Activated naive CD4-positive, alpha-beta T cell treated with anti-CD3 and anti-CD28 coated beads, Interleukin-2, amount 10 ng/mL, durations not matched to agents 7 days and 5 days (primary cell): ENCODE measurements at regions not wholly inside any gene's neighbourhood (a gene's known extent, or its start where the extent isn't known, plus 50 kb on each side); places are given as distances from the start of the nearest gene placed in this dataset.
"Not testable (repeated sequence)": the region's sequence is repeated elsewhere in the genome, so short reads cannot be mapped to it uniquely, and the experiment has no call there.

ENCODE experiments used
- CTCF ChIA-PET: fragments of 350-600 bp; sonication (Branson Sonifier 250); formaldehyde crosslinking; loops from one replicate; lab custom pipeline; 2021; ENCODE audit warnings: antibody characterized with exemption; lab: Charles Lee
- DNase-seq: peaks from one replicate; pipeline ENCODE4 v3.0.0-alpha.2; 2020
- H3K27ac Mint-ChIP-seq: one replicate; pipeline ENCODE4 v1.8.0; 2021; ENCODE audit warnings: mild to moderate bottlenecking, moderate library complexity, mixed read lengths
- H3K27me3 Mint-ChIP-seq: one replicate; pipeline ENCODE4 v1.8.0; 2021; ENCODE audit warnings: mild to moderate bottlenecking, mixed read lengths
- H3K36me3 Mint-ChIP-seq: one replicate; pipeline ENCODE4 v1.8.0; 2021; ENCODE audit warnings: mixed read lengths
- H3K4me1 Mint-ChIP-seq: one replicate; pipeline ENCODE4 v1.8.0; 2021; ENCODE audit warnings: mixed read lengths
- H3K4me3 Mint-ChIP-seq: one replicate; pipeline ENCODE4 v1.8.0; 2021; ENCODE audit warnings: mild to moderate bottlenecking, moderate library complexity, mixed read lengths
- H3K9me3 Mint-ChIP-seq: one replicate; pipeline ENCODE4 v1.8.0; 2021; ENCODE audit warnings: mixed read lengths

GRCh38 chr4:1567808-1568581, 116.1 kb downstream of the FAM53A start:
- Mint-ChIP-seq H3K36me3 (no peaks in the 10 kb centered on the region), H3K27ac (no peak overlapping the region), H3K4me1 (peaks cover 3% of the 10 kb centered on the region), H3K4me3 (no peak overlapping the region), H3K9me3 (peaks cover 2% of the 10 kb centered on the region), H3K27me3 (peaks cover 13% of the 10 kb centered on the region)
- CTCF ChIA-PET: no interaction called here
- no peak for DNase-seq

- no peak for DNase-seq
- Mint-ChIP-seq H3K36me3 (no peaks in the 10 kb centered on the region), H3K4me3 (no peak overlapping the region), H3K4me1 (peaks cover 3% of the 10 kb centered on the region), H3K27me3 (peaks cover 13% of the 10 kb centered on the region), H3K9me3 (peaks cover 2% of the 10 kb centered on the region), H3K27ac (no peak overlapping the region)
- CTCF ChIA-PET: no interaction called here
Observed at GRCh38 chr4:1567519-1567807, 116.7 kb downstream of the FAM53A start.

- Mint-ChIP-seq H3K4me1 (peaks cover 3% of the 10 kb centered on the region), H3K36me3 (no peaks in the 10 kb centered on the region), H3K27me3 (peaks cover 13% of the 10 kb centered on the region), H3K4me3 (no peak overlapping the region), H3K9me3 (peaks cover 2% of the 10 kb centered on the region), H3K27ac (no peak overlapping the region)
- DNase-seq: peak; percentile 17
- CTCF ChIA-PET: no interaction called here
Observed at GRCh38 chr4:1566838-1567518, 117.1 kb downstream of the FAM53A start.

- H3K27me3 Mint-ChIP-seq: peaks cover 13% of the 10 kb centered on the region
- H3K4me1 Mint-ChIP-seq, H3K9me3 Mint-ChIP-seq, CTCF ChIA-PET, H3K4me3 Mint-ChIP-seq, H3K27ac Mint-ChIP-seq, H3K36me3 Mint-ChIP-seq: not testable (repeated sequence)
- peak; percentile 21 for DNase-seq
Observed at GRCh38 chr4:1566301-1566837, 117.7 kb downstream of the FAM53A start.

GRCh38 chr4:1565598-1566295, 118.4 kb downstream of the FAM53A start:
- CTCF ChIA-PET: no interaction called here
- no peak for DNase-seq
- Mint-ChIP-seq H3K9me3 (peaks cover 2% of the 10 kb centered on the region), H3K27ac (no peak overlapping the region), H3K4me3 (no peak overlapping the region), H3K36me3 (no peaks in the 10 kb centered on the region), H3K27me3 (peaks cover 13% of the 10 kb centered on the region), H3K4me1 (peaks cover 3% of the 10 kb centered on the region)

GRCh38 chr4:1564535-1565375, 119.4 kb downstream of the FAM53A start:
- CTCF ChIA-PET: no interaction called here
- Mint-ChIP-seq H3K27ac (no peak overlapping the region), H3K4me3 (no peak overlapping the region), H3K9me3 (peaks cover 2% of the 10 kb centered on the region), H3K27me3 (peaks cover 15% of the 10 kb centered on the region), H3K4me1 (peaks cover 3% of the 10 kb centered on the region), H3K36me3 (no peaks in the 10 kb centered on the region)
- DNase-seq: no peak

GRCh38 chr4:1563768-1564485, 120.2 kb downstream of the FAM53A start:
- peaks cover 2% of the 10 kb centered on the region for H3K9me3 Mint-ChIP-seq
- no peak overlapping the region for H3K4me3 Mint-ChIP-seq
- H3K4me1 Mint-ChIP-seq: peaks cover 3% of the 10 kb centered on the region
- no peak for DNase-seq
- H3K27me3 Mint-ChIP-seq: peaks cover 13% of the 10 kb centered on the region
- CTCF ChIA-PET: no interaction called here
- no peaks in the 10 kb centered on the region for H3K36me3 Mint-ChIP-seq
- no peak overlapping the region for H3K27ac Mint-ChIP-seq

- Mint-ChIP-seq H3K9me3 (peaks cover 2% of the 10 kb centered on the region), H3K27me3 (peaks cover 13% of the 10 kb centered on the region), H3K36me3 (no peaks in the 10 kb centered on the region), H3K27ac (no peak overlapping the region), H3K4me3 (no peak overlapping the region), H3K4me1 (peaks cover 3% of the 10 kb centered on the region)
- CTCF ChIA-PET: interaction anchor here (2.3 kb wide), 1 partner anchor 14 kb away, joined by 8 read pairs; no protein-coding TSS in a partner anchor
- DNase-seq: no peak
Observed at GRCh38 chr4:1563241-1563640, 120.9 kb downstream of the FAM53A start.

GRCh38 chr4:1562771-1563170, 121.3 kb downstream of the FAM53A start:
- H3K4me3 Mint-ChIP-seq: no peak overlapping the region
- DNase-seq: no peak
- peaks cover 3% of the 10 kb centered on the region for H3K4me1 Mint-ChIP-seq
- peaks cover 17% of the 10 kb centered on the region for H3K27me3 Mint-ChIP-seq
- peaks cover 2% of the 10 kb centered on the region for H3K9me3 Mint-ChIP-seq
- H3K36me3 Mint-ChIP-seq: no peaks in the 10 kb centered on the region
- H3K27ac Mint-ChIP-seq: no peak overlapping the region
- CTCF ChIA-PET: interaction anchor here (2.3 kb wide), 1 partner anchor 13 kb away, joined by 8 read pairs; no protein-coding TSS in a partner anchor

- CTCF ChIA-PET: interaction anchor here (2.3 kb wide), 1 partner anchor 13 kb away, joined by 8 read pairs; no protein-coding TSS in a partner anchor
- Mint-ChIP-seq H3K9me3 (peaks cover 2% of the 10 kb centered on the region), H3K4me3 (no peak overlapping the region), H3K4me1 (peaks cover 3% of the 10 kb centered on the region), H3K27me3 (peaks cover 18% of the 10 kb centered on the region), H3K27ac (no peak overlapping the region), H3K36me3 (no peaks in the 10 kb centered on the region)
- DNase-seq: no peak
Observed at GRCh38 chr4:1562371-1562770, 121.7 kb downstream of the FAM53A start.

- CTCF ChIA-PET: interaction anchor here (2.3 kb wide), 1 partner anchor 12 kb away, joined by 8 read pairs; no protein-coding TSS in a partner anchor
- Mint-ChIP-seq H3K4me3 (no peak overlapping the region), H3K36me3 (no peaks in the 10 kb centered on the region), H3K27me3 (peaks cover 22% of the 10 kb centered on the region), H3K9me3 (peaks cover 2% of the 10 kb centered on the region), H3K4me1 (peaks cover 3% of the 10 kb centered on the region), H3K27ac (no peak overlapping the region)
- no peak for DNase-seq
Observed at GRCh38 chr4:1561286-1561990, 122.7 kb downstream of the FAM53A start.

GRCh38 chr4:1559896-1560650, 124.0 kb downstream of the FAM53A start:
- H3K4me1 Mint-ChIP-seq: no peaks in the 10 kb centered on the region
- H3K36me3 Mint-ChIP-seq: no peaks in the 10 kb centered on the region
- no peak overlapping the region for H3K4me3 Mint-ChIP-seq
- DNase-seq: no peak
- CTCF ChIA-PET: no interaction called here
- peaks cover 26% of the 10 kb centered on the region for H3K27me3 Mint-ChIP-seq
- no peaks in the 10 kb centered on the region for H3K9me3 Mint-ChIP-seq
- no peak overlapping the region for H3K27ac Mint-ChIP-seq
